CD4-positive, CD25-positive, alpha-beta regulatory T cell (primary cell): ENCODE measurements at regions not wholly inside any gene's neighbourhood (a gene's known extent, or its start where the extent isn't known, plus 50 kb on each side); places are given as distances from the start of the nearest gene placed in this dataset.
"Not testable (repeated sequence)": the region's sequence is repeated elsewhere in the genome, so short reads cannot be mapped to it uniquely, and the experiment has no call there.

ENCODE experiments used
- ATAC-seq, 2 donors: fragments of 150-1000 bp; cut with Tn5 transposase; one replicate each; pipeline ENCODE4 v1.10.0; 2021; ENCODE audit warnings: low read depth in 2 of 2, moderate number of reproducible peaks in 2 of 2, moderate library complexity in 1 of 2
- DNase-seq, 3 donors: peaks; one replicate each; pipeline versions ENCODE4 v3.0.0 to v3.0.0-alpha.2; 2012 to 2022; ENCODE audit warnings: mixed read lengths in 1 of 3
- H3K27ac ChIP-seq: one replicate; pipeline ENCODE4 v1.7.0; 2013; ENCODE audit warnings: mild to moderate bottlenecking, low read length; ENCODE audit not compliant: insufficient read depth, poor library complexity, severe bottlenecking
- H3K27me3 ChIP-seq: one replicate; pipeline ENCODE4 v1.7.0; 2013; ENCODE audit warnings: low read length; ENCODE audit not compliant: control insufficient read depth, insufficient read depth
- H3K36me3 ChIP-seq: one replicate; pipeline ENCODE4 v1.7.0; 2013; ENCODE audit warnings: mild to moderate bottlenecking, low read length, moderate library complexity; ENCODE audit not compliant: control insufficient read depth, insufficient read depth
- H3K4me1 ChIP-seq: 2 replicates; pipeline ENCODE4 v1.7.0; 2013; ENCODE audit warnings: mild to moderate bottlenecking, low read length; ENCODE audit not compliant: insufficient read depth, control insufficient read depth, poor library complexity, severe bottlenecking
- H3K4me3 ChIP-seq: one replicate; pipeline ENCODE4 v1.7.0; 2013; ENCODE audit warnings: low read depth, mild to moderate bottlenecking, low read length, moderate library complexity
- H3K9me3 ChIP-seq, 2 experiments: 1 replicate in 1 of 2; 2 replicates in 1 of 2; pipeline ENCODE4 v1.7.0; 2013; ENCODE audit warnings: low read length in 2 of 2, mild to moderate bottlenecking in 1 of 2, moderate library complexity in 1 of 2; ENCODE audit not compliant: control insufficient read depth in 2 of 2
- H3K27ac Mint-ChIP-seq, 3 donors: one replicate each; pipeline ENCODE4 v1.8.0; 2020 to 2022; ENCODE audit warnings: mild to moderate bottlenecking in 3 of 3, mixed read lengths in 3 of 3, moderate library complexity in 2 of 3
- H3K27me3 Mint-ChIP-seq: one replicate; pipeline ENCODE4 v1.8.0; 2022; ENCODE audit warnings: mild to moderate bottlenecking, mixed read lengths
- H3K36me3 Mint-ChIP-seq: one replicate; pipeline ENCODE4 v1.8.0; 2020; ENCODE audit warnings: mixed read lengths
- H3K4me1 Mint-ChIP-seq, 4 donors: one replicate each; pipeline ENCODE4 v1.8.0; 2020 to 2022; ENCODE audit warnings: mixed read lengths in 4 of 4, mild to moderate bottlenecking in 1 of 4
- H3K4me3 Mint-ChIP-seq, 4 donors: one replicate each; pipeline ENCODE4 v1.8.0; 2020 to 2022; ENCODE audit warnings: mild to moderate bottlenecking in 4 of 4, mixed read lengths in 4 of 4, moderate library complexity in 3 of 4
- H3K9me3 Mint-ChIP-seq, 7 donors: one replicate each; pipeline ENCODE4 v1.8.0; 2020 to 2022; ENCODE audit warnings: mixed read lengths in 7 of 7, mild to moderate bottlenecking in 3 of 7, moderate library complexity in 2 of 7

DNA sequence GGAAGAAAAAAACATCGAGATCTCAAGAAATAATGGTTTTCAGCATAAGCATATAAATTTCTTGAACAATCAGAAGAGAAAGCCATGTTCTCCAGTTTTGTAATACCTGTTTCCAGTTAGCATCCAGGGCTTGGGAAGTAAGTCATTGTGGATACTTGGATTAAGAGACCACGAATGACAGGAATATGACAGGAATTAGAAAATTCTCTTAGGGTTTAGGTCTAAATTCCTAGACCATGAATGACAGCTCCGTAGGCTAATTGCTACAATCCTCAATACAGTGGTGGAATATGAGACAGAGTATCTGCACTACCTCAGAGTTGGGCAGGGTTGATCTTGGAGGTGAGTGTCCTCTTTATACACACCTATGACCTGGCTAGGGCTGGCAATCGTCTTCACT is 517.5 kb downstream of the NTRK3 start:
- Histone ChIP-seq H3K27ac (no peak overlapping the region), H3K36me3 (no peaks in the 10 kb centered on the region), H3K9me3 (no peaks in the 10 kb centered on the region), H3K27me3 (no peaks in the 10 kb centered on the region), H3K4me3 (no peak overlapping the region), H3K4me1 (no peaks in the 10 kb centered on the region)
- DNase-seq, result no peak
- no peak for ATAC-seq
- H3K4me1 Mint-ChIP-seq, result peaks cover 0 to 10% (median 7%) of the 10 kb centered on the region in 4 donors
- no peak overlapping the region for H3K4me3 Mint-ChIP-seq
- H3K36me3 Mint-ChIP-seq, result no peaks in the 10 kb centered on the region
- H3K27me3 Mint-ChIP-seq, result no peaks in the 10 kb centered on the region
- no peak overlapping the region for H3K27ac Mint-ChIP-seq
- H3K9me3 Mint-ChIP-seq, result peaks cover 0 to 2% (median 0%) of the 10 kb centered on the region in 7 donors

DNA sequence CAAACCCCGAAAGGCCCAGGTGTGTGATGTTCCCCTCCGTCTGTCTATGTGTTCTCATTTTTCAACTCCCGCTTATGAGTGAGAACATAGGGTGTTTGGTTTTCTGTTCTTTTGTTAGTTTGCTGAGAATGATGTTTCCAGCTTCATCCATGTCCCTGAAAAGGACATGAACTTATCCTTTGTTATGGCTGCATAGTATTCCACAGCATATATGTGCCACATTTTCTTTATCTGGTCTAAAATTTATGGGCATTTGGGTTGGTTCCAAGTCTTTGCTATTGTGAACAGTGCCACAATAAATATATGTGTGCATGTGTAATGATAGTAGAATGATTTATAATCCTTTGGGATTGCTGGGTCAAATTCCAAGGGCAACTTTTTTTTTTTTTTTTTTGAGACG is 519.1 kb downstream of the NTRK3 start:
- H3K36me3 Mint-ChIP-seq, H3K9me3 Mint-ChIP-seq, H3K4me3 Mint-ChIP-seq, H3K27me3 ChIP-seq, DNase-seq, H3K4me3 ChIP-seq, H3K36me3 ChIP-seq, H3K4me1 ChIP-seq, H3K27me3 Mint-ChIP-seq, H3K9me3 ChIP-seq, ATAC-seq: not testable (repeated sequence)
- H3K27ac ChIP-seq, result peak overlapping the region; percentile 35
- Mint-ChIP-seq H3K27ac (peak overlapping the region in 2 of 3 donors; percentile 2 to 83), H3K4me1 (peaks cover 0 to 10% (median 7%) of the 10 kb centered on the region in 4 donors)

DNA sequence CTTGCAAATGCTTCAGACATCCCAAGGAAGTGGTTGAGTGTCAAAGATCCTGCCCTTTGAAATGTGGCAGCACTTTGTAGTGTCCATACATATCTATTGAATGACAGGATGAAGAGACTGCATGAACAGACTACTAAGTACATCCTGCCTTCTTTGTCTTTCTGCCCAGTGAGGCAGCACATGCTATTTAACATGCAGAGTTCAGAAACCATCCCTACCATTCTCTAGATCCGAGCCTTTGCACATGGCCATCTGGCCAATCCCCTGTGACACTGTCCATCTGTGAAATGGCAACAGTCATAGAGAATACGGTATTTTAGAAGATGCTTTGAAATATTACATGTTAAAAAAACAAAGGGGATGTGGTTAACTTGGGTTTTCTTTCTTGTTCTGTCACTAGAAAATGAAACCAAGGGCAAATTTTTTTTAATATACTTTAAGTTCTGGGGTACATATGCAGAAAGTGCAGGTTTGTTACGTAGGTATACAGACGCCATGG is 519.6 kb downstream of the NTRK3 start:
- DNase-seq, result peak in 2 of 3 donors; percentile 50 to 57
- H3K4me1 Mint-ChIP-seq, result peaks cover 0 to 10% (median 7%) of the 10 kb centered on the region in 4 donors
- H3K27ac Mint-ChIP-seq, result peak overlapping the region in 2 of 3 donors; percentile 7 to 83
- peak; percentile 34 to 48 for ATAC-seq
- peak overlapping the region; percentile 17 to 66 (median 29) for H3K4me3 Mint-ChIP-seq
- Histone ChIP-seq H3K4me3 (no peak overlapping the region), H3K27ac (no peak overlapping the region), H3K36me3 (no peaks in the 10 kb centered on the region), H3K9me3 (no peaks in the 10 kb centered on the region), H3K27me3 (no peaks in the 10 kb centered on the region), H3K4me1 (no peaks in the 10 kb centered on the region)
- no peaks in the 10 kb centered on the region for H3K36me3 Mint-ChIP-seq
- peaks cover 0 to 4% (median 1%) of the 10 kb centered on the region in 7 donors for H3K9me3 Mint-ChIP-seq
- no peaks in the 10 kb centered on the region for H3K27me3 Mint-ChIP-seq

DNA sequence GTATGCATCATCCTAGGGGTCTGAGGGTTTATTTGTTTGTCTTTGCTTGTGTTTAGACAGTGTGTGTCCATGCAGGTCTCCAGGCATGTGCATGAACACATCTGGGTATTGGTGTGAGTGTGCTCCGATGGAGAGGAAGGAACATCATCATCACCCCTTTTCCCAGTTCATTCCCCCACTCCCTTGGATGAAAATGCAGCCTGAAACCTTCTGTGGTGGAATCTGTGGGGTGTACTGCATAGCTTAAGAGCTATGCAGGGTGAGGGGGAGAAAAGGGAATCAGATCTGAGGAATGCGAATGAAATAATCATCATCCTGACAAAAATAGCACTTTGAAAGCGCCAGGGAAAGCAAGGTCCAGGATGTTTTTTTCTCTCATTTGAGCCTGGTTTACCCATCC is 520.1 kb downstream of the NTRK3 start:
- ATAC-seq, result no peak
- H3K27ac ChIP-seq, result no peak overlapping the region
- Mint-ChIP-seq H3K4me1 (peaks cover 0 to 10% (median 7%) of the 10 kb centered on the region in 4 donors), H3K27me3 (no peaks in the 10 kb centered on the region), H3K9me3 (peaks cover 0 to 4% (median 1%) of the 10 kb centered on the region in 7 donors), H3K4me3 (no peak overlapping the region), H3K36me3 (no peaks in the 10 kb centered on the region), H3K27ac (peak overlapping the region in 1 of 3 donors; percentile 83)
- H3K9me3 ChIP-seq, result no peaks in the 10 kb centered on the region
- no peaks in the 10 kb centered on the region for H3K27me3 ChIP-seq
- DNase-seq, result no peak
- no peak overlapping the region for H3K4me3 ChIP-seq
- H3K36me3 ChIP-seq, result no peaks in the 10 kb centered on the region
- H3K4me1 ChIP-seq, result no peaks in the 10 kb centered on the region

DNA sequence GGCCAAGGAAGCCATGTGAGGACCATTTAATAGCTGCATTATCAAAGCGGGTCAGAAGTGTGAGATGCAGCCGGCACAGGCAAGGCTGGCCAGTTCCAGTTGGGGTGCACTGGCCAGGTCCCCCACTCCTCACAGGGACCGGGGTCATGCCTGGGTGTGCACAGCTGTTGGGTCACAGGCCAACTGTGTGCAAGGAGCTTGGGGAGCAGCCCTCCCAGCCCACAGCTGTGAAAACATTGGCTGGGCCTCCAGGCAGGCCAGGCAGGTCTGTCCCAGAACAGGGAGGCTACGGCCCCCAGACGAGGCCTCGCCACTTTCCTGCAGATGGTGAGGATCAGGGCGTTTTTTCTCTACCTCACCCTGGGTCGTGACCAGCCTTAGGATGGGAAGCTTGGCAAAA is 521.0 kb downstream of the NTRK3 start:
- Mint-ChIP-seq H3K4me1 (peaks cover 0 to 10% (median 7%) of the 10 kb centered on the region in 4 donors), H3K4me3 (no peak overlapping the region), H3K36me3 (no peaks in the 10 kb centered on the region), H3K27me3 (no peaks in the 10 kb centered on the region), H3K27ac (no peak overlapping the region), H3K9me3 (peaks cover 0 to 4% (median 1%) of the 10 kb centered on the region in 7 donors)
- Histone ChIP-seq H3K4me3 (no peak overlapping the region), H3K27ac (no peak overlapping the region), H3K27me3 (no peaks in the 10 kb centered on the region), H3K9me3 (no peaks in the 10 kb centered on the region), H3K4me1 (no peaks in the 10 kb centered on the region), H3K36me3 (no peaks in the 10 kb centered on the region)
- DNase-seq (no peak), ATAC-seq (no peak)

DNA sequence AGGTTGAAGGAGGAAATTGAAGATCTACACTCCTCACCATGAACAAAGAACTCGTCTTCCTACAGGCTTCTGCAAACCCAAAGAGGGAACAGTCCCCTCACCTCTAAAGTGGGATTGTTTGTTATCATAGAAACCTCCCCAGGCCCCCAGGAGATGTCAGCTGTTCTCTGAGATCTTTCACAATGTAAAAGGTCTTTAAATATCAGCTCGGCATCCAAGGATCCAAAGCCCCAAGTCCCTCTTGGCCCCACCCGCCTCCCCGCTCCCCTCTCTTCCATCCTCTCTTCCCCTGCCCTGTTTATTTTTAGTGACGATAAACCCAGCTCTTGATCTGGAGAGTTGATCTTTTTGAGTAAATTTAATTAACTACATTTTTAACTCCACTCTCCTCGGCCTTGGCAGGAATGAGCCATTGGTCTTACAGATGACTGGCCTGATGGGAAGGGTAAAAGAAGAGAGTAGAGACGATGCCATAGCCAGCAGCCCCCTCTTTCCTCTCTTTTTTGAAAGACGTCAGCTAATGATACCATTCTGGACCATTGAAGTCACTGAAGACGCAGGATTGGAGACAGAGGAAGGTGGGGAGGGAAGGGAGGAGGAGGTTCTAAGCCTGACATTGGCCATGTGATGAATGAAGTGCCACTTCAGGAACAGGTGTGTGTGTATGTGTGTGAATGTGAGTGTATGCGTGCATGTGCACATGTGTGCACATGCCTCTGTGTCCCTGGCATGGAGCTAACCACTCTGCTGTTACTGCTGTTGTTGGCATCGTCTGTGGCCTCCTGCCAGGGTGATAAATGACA is 521.8 kb downstream of the NTRK3 start:
- DNase-seq (no peak), ATAC-seq (no peak)
- H3K9me3 Mint-ChIP-seq, result peaks cover 0 to 4% (median 2%) of the 10 kb centered on the region in 7 donors
- H3K27ac ChIP-seq, result no peak overlapping the region
- H3K36me3 Mint-ChIP-seq, result no peaks in the 10 kb centered on the region
- no peak overlapping the region for H3K4me3 Mint-ChIP-seq
- no peak overlapping the region for H3K27ac Mint-ChIP-seq
- no peaks in the 10 kb centered on the region for H3K4me1 ChIP-seq
- H3K4me3 ChIP-seq, result no peak overlapping the region
- peaks cover 0 to 10% (median 7%) of the 10 kb centered on the region in 4 donors for H3K4me1 Mint-ChIP-seq
- H3K9me3 ChIP-seq, result no peaks in the 10 kb centered on the region
- no peaks in the 10 kb centered on the region for H3K36me3 ChIP-seq
- H3K27me3 ChIP-seq, result no peaks in the 10 kb centered on the region
- no peaks in the 10 kb centered on the region for H3K27me3 Mint-ChIP-seq

DNA sequence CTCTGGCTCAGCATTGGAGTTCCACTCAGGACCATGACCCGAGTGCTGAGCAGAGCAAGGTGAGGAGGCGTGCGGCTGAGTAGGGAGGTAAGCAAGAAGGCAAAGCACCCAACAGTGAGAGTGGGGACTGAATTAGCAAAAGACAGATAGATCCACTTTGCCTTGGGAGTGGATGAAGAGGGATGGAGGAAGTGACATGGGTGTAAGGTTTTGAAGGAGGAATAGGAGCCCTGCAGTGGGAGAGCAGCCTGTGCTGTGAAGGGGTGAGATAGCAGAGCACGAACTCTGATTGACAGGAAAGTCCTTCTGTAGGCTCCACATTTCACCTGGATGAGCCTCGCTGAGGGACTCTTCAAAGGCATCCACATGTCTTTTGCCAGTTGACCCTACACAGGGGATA is 522.6 kb downstream of the NTRK3 start:
- Histone ChIP-seq H3K4me1 (no peaks in the 10 kb centered on the region), H3K27me3 (no peaks in the 10 kb centered on the region), H3K9me3 (no peaks in the 10 kb centered on the region), H3K27ac (no peak overlapping the region), H3K36me3 (no peaks in the 10 kb centered on the region), H3K4me3 (no peak overlapping the region)
- H3K36me3 Mint-ChIP-seq, result no peaks in the 10 kb centered on the region
- DNase-seq (no peak), ATAC-seq (no peak)
- H3K27me3 Mint-ChIP-seq, result no peaks in the 10 kb centered on the region
- peaks cover 0 to 4% (median 1%) of the 10 kb centered on the region in 7 donors for H3K9me3 Mint-ChIP-seq
- no peak overlapping the region for H3K27ac Mint-ChIP-seq
- H3K4me3 Mint-ChIP-seq, result no peak overlapping the region
- peaks cover 0 to 10% (median 7%) of the 10 kb centered on the region in 4 donors for H3K4me1 Mint-ChIP-seq

DNA sequence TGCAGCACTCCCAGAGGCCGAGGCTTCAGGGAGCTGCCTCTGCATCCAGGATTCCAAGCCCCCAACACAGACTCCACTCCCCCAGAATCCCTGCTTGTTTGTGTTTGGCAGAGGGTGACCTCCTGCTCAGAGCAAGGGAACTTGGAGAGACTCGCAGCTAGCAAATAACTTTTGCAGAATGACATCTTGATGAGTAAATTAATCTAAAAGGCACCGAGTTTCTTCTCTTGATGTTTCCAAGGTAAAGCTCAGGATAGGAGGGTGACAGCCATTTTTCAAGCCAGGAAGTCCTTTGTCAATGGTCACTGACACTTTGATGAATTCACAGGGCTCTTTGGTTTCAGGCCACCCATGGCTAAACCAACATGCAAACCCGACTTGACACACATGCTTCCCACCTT is 523.0 kb downstream of the NTRK3 start:
- DNase-seq, result no peak
- no peak overlapping the region for H3K27ac ChIP-seq
- no peak for ATAC-seq
- H3K9me3 Mint-ChIP-seq, result peaks cover 0 to 4% (median 1%) of the 10 kb centered on the region in 7 donors
- no peak overlapping the region for H3K4me3 ChIP-seq
- H3K27me3 ChIP-seq, result no peaks in the 10 kb centered on the region
- H3K27me3 Mint-ChIP-seq, result no peaks in the 10 kb centered on the region
- no peak overlapping the region for H3K4me3 Mint-ChIP-seq
- no peak overlapping the region for H3K27ac Mint-ChIP-seq
- H3K4me1 ChIP-seq, result no peaks in the 10 kb centered on the region
- H3K4me1 Mint-ChIP-seq, result peaks cover 0 to 10% (median 7%) of the 10 kb centered on the region in 4 donors
- no peaks in the 10 kb centered on the region for H3K36me3 Mint-ChIP-seq
- H3K9me3 ChIP-seq, result no peaks in the 10 kb centered on the region
- no peaks in the 10 kb centered on the region for H3K36me3 ChIP-seq
